KBM-7 (cell line): ENCODE measurements at regions not wholly inside any gene's neighbourhood (a gene's known extent, or its start where the extent isn't known, plus 50 kb on each side); places are given as distances from the start of the nearest gene placed in this dataset.
"Not testable (repeated sequence)": the region's sequence is repeated elsewhere in the genome, so short reads cannot be mapped to it uniquely, and the experiment has no call there.

Experiments used
- DNase-seq: peaks from one replicate; pipeline ENCODE4 v3.0.0-alpha.2; 2015
- in situ Hi-C: fragments of 300-500 bp; cut with MboI; formaldehyde crosslinking; loops from 2 replicates; pipeline ENCODE4 v1.14.3; 2020; ENCODE audit warnings: low sequenced_read_pairs, low pct_unique_long_range_greater_than_20kb, mixed read lengths

DNA sequence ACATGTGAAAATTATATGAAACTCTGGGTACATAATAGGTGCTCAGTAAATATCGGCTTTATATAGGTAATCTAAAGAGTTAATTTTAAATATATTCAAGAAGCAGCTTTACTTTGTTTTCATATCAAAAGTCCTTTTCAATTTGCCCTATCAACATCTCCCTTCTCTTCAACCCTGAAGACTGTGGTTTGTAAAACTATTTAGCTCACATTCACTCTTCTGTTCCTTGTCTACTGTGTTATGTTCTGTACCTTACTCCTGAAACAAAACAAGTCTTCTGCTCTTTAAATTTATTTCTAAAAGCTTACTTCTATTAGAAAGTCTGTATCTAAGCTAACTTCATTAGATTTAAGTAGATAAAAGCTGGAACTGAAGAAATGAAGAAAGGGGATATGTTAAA lies 301.7 kb upstream of the PMFBP1 start:
- in situ Hi-C loops: loop anchor here (25.0 kb wide), 1 partner anchor 336 kb away; no protein-coding TSS in a partner anchor
- no peak for DNase-seq

DNA sequence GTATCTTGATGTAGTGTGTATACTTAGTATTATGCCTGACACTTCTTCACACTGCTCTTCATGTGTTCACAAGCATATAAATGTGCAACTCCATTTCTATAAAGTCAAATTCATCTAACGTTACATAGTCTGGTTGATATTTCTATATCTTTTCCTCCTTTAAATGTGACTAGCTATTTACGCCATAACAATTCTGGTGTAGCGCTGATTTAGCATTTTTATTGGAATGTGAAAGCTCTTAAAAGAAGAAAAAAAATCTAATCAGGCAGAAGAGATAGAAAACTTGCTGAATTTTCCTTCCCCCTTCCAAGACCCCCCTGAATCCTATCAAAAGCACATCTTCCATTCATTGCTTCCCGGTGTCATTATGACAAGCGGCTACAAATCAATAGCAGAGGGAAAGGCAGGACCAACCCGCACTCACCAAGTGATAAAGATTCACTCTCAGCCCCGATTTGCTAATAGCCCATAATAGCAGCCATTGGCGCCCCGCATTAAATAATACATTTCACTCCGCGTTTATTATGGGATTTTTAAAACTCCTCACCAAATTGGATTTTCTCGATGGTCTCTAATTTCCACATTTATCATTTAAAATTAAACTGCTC lies 299.5 kb upstream of the PMFBP1 start:
- in situ Hi-C loops: loop anchor here (25.0 kb wide), 1 partner anchor 334 kb away; no protein-coding TSS in a partner anchor

DNA sequence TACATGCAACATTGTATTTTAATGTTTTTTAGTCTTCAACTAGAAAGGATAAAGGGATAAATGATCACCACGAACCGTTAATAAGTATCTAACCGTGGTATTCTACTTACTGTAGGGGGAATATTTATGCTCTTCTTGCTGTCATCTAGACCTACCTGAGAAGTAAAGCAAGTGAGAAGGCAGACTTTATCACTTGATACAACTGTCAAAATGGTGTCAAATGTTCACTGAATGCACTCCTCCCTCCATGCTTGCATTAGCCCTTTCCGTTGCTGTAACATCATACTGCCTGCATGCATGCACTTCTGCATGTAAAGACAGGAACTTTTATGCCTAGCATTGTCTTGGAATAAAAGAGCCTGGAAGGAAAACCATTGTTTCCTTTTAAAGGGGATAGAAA lies 298.6 kb upstream of the PMFBP1 start:
- in situ Hi-C loops: loop anchor here (25.0 kb wide), 1 partner anchor 333 kb away; no protein-coding TSS in a partner anchor
- DNase-seq: no peak

More for the DNA sequence above, 299.5 kb upstream of the PMFBP1 start:
- DNase-seq: no peak

DNA sequence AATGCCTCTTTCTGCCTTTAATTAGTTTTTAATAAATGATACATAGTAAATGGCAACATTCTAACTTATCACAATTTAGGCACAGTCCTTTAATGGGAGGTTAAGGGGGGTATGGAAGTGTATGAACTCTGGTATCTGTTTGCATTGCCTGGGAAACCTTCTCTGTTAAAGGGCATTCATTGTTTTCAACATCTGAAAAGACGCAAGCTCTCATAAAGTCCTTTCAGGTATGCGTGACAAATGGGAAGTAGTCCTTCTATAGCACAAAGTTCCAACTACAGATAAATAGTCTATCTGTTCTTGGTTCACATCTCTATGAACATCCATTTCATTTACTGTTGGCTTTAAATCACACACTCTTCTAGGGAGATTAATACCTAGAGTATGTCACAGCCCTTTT lies 298.0 kb upstream of the PMFBP1 start:
- in situ Hi-C loops: loop anchor here (25.0 kb wide), 1 partner anchor 333 kb away; no protein-coding TSS in a partner anchor
- no peak for DNase-seq

DNA sequence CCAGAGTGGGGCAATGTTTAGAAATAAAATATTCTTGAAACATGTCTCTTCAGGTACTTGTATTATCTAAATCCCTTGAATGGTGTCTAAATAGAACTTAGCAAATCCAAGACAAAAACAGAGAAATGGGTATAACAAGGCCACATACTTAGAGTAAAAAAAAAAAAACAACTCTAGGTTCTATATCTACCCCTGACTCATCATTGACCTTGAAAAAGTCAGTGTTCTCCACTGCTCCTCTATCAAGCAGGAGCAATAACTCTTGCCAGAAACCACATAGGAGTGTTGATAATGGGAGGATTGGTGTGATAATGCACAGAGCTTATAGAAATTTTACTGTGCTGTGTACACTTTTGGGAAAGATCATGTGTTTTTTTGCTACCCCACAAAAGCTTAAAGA lies 296.6 kb upstream of the PMFBP1 start:
- in situ Hi-C loops: loop anchor here (25.0 kb wide), 1 partner anchor 331 kb away; no protein-coding TSS in a partner anchor
- DNase-seq: no peak

GRCh38 chr16:72467157-72467759 lies 295.3 kb upstream of the PMFBP1 start:
- in situ Hi-C loops: loop anchor here (25.0 kb wide), 1 partner anchor 330 kb away; no protein-coding TSS in a partner anchor
- peak; percentile 46 for DNase-seq

DNA sequence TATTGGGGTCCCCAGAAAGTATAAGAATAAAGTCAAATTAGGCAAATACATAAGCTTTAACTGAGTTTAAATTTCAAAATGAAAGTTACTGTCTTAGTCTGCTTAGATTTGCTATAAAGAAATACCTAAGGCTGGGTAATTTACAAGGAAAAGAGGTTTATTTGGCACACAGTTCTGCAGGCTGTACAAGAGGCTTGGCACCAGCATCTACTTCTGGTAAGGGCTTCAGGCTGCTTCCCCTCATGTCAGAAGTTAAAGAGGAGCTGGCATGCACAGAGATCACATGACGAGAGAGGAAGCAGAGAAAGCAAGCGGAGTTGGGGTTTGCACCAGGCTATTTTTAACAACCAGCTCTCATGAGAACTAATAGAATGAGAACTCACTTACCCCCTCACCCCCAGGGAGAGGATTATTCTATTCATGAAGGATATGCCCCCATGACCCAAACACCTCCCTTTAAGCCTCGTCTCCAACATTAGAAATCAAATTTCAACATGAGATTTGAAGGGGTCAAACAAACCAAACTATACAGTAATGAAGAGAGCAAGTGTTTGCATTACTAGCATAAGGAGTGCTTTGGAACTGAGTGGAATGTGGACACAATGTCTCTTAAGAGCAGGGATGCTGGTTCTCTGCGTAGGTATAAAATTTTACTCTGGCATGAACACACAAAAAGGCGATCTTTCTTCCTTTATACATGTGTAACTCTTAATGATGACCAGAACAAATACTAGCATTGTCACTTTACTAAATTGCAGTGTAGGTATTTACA lies 292.8 kb upstream of the PMFBP1 start:
- DNase-seq: no peak
- in situ Hi-C loops: loop anchor here (25.0 kb wide), 1 partner anchor 327 kb away; no protein-coding TSS in a partner anchor

DNA sequence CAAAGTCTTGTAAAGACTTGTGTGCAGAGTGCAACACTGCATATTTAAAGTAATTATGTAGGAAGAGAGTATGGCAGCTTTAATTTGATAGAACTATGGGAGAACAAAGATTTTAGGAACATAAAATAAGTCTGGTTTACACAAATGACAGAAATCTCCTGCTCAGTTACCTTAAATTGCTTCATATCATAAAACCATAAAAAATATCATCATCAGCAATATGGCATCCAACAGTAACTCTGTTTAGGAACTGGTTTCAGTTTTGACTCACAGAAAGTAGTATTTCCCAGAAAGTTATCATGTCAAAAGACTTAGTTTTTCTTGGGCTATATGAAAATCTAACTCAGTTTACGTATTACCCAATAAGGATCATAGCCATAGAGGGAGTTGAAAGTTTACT lies 292.1 kb upstream of the PMFBP1 start:
- DNase-seq: no peak
- in situ Hi-C loops: loop anchor here (25.0 kb wide), 1 partner anchor 327 kb away; no protein-coding TSS in a partner anchor

DNA sequence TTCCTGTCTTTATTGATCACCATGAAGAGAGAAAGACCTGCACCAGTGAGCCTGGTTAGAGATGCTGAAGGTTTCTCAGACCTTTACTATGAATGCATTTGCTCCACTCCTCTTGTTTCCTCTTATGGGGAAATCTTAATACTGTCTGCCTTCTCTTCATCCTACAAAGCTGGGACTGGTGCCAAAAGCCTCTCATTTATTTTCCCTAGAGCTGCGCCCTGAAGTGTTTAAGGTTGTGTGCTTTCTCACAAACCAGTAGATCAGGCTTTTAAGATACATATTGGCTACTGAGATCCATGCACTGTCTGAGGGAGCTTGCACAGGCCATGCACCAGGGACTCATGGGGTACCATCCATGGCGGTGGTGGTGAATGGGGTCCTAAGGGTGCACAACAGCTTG lies 286.1 kb upstream of the PMFBP1 start:
- no peak for DNase-seq
- in situ Hi-C loops: loop anchor here (25.0 kb wide), 1 partner anchor 321 kb away; no protein-coding TSS in a partner anchor

- in situ Hi-C loops: loop anchor here (25.0 kb wide), 1 partner anchor 320 kb away; no protein-coding TSS in a partner anchor
- DNase-seq: no peak
Observed at GRCh38 chr16:72457243-72457940, 285.4 kb upstream of the PMFBP1 start.

DNA sequence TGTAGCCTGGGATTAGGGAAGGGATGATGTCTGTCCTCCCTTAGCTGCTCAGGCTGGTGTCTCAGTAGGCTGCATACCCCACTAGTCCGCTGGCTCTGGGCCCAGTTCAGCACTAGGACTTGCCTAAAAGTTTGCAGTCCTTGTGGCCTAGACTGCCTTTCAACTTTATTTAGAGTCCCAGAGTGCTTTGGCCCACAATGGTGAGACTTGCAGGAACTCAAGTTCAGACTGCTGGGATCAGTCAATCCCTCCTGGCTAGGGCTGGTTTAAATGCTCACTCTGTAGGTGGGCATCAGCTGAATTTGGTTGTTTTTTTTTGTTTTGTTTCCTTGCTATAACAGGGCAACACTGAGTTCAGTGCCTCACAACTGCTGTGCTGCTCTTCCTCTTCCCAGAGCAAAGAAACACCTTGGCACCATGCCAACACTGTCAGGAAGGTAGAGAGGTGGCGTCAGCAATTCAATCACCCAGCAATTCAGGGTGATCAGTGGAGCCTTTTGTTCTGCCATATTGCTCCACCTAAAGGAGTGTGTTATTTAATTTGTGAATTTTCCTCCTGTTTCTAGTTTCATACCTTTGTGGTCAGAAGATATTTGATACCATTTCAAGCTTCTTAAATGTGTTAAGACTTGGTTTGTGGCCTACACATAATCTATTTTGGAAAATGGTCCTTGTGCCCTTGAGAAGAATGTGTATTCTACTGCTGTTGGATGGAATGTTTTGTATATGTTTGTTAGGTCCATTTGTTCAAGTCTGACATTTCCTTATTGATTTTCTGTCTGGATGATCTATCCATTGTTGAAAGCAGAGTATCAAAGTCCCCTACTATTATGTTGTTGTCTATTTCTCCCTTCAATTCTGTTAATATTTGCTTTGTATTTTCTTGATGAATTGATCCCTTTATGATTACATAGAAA lies 284.0 kb upstream of the PMFBP1 start:
- in situ Hi-C loops: loop anchor here (25.0 kb wide), 1 partner anchor 319 kb away; no protein-coding TSS in a partner anchor
- DNase-seq: no peak

DNA sequence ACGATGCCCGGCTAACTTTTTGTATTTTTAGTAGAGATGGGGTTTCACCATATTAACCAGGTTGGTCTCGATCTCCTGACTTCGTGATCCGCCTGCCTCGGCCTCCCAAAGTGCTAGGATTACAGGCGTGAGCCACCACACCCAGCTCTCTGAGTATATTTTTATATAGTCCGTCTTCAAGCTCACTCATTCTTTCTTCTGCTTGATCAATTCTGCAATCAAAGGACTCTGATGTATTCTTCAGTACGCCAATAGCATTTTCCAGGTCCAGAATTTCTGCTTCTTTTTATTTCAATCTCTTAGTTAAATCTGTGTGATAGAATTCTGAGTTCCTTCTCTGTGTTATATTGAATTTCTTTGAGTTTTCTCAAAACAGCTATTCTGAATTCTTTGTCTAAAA lies 281.9 kb upstream of the PMFBP1 start:
- in situ Hi-C loops: loop anchor here (25.0 kb wide), 1 partner anchor 317 kb away; no protein-coding TSS in a partner anchor
- DNase-seq: not testable (repeated sequence)

DNA sequence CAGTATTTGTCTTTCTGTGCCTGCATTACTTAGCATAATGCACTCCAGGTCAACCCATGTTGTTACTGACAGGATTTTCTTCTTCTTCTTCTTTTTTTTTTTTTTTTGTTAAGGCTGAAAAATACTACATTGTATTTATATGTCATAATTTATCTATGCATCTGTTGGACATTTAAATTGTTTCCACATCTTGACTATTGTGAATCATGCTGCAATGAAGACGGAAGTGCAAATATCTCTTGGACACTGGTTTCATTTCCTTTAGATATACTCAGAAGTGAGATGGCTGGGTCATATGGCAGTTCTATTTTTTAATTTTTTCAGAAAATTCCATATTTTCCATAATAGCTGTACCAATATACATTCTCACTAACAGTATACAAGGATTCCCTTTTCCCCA lies 272.7 kb upstream of the PMFBP1 start:
- DNase-seq: no peak
- in situ Hi-C loops: no loop called here

DNA sequence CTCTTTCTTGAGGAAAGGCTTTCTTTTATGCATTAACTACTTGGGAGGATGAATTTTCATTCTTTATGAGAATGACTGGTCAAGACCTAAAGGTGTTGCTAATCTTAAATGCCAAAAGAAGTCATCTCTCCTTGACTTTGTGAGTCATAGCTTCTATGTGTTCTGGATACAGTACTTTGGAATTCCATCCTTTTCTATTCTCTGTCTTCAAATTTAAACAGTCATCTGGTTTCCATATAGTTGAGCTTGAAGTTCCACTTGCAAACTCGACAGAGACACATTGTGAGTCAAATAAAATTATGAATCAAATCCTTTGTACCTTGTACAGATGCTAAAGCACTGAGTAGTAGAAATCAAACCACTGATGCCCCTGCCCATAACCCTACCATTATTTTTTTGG lies 271.9 kb upstream of the PMFBP1 start:
- in situ Hi-C loops: no loop called here
- no peak for DNase-seq

GRCh38 chr16:72442385-72443158 lies 270.6 kb upstream of the PMFBP1 start:
- in situ Hi-C loops: no loop called here

DNA sequence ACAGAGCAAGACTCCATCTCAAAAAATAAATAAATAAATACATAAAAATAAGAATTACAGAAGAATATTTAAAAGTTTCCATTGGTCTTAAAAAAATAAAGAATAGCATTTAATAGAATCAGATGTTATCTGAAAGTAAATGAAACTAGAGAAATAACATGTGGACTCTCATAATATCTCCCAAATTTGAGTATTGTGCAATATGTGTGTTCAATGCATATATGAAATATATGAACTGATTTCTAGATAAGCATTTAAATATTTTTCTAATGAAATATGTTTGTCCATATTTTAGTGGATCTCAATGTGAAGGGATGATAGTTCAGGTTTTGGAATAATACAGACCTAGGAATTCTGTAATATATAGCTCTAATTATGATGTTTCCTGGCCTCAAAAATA lies 265.9 kb upstream of the PMFBP1 start:
- DNase-seq: no peak
- in situ Hi-C loops: no loop called here

More at GRCh38 chr16:72442385-72443158, 270.6 kb upstream of the PMFBP1 start:
- DNase-seq: peak; percentile 23

GRCh38 chr16:72434159-72434558 lies 262.2 kb upstream of the PMFBP1 start:
- in situ Hi-C loops: no loop called here
- DNase-seq: peak; percentile 27
